ENCODE measurements at regions not wholly inside any gene's neighbourhood (a gene's known extent, or its start where the extent isn't known, plus 50 kb on each side); places are given as distances from the start of the nearest gene placed in this dataset.

- Mint-ChIP-seq H3K27me3 (no peaks in the 10 kb centered on the region), H3K4me3 (no peak overlapping the region), H3K9me3 (ENCODE audit: insufficient read depth) (no peaks in the 10 kb centered on the region), H3K27ac (no peak overlapping the region), H3K4me1 (no peaks in the 10 kb centered on the region)
- ChIA-PET CTCF (no interaction called here), POLR2A (no interaction called here)
- Histone ChIP-seq H3K27me3 (replicated peaks in 1 of 4; ENCODE audit: control extremely low read depth in 1 of 4, control insufficient read depth in 3 of 4, insufficient read depth in 4 of 4, low read length in 3 of 4) (no peaks in the 10 kb centered on the region), H3K79me2 (ENCODE audit: control insufficient read depth, insufficient read depth, low read length) (no peaks in the 10 kb centered on the region), H3K4me1 (ENCODE audit: control insufficient read depth in 2 of 2, insufficient read depth in 2 of 2, low read length in 2 of 2) (no peaks in the 10 kb centered on the region), H3K36me3 (replicated peaks in 1 of 2; ENCODE audit: control extremely low read depth in 1 of 2, control insufficient read depth in 1 of 2, extremely low read depth in 1 of 2, insufficient read depth in 2 of 2, low read length in 1 of 2) (no peaks in the 10 kb centered on the region), H3K4me3 (ENCODE audit: control extremely low read depth in 1 of 5, extremely low read depth in 1 of 5, insufficient read depth in 1 of 5, low read depth in 2 of 5, low read length in 4 of 5) (no peak overlapping the region), H3K9me3 (ENCODE audit: control extremely low read depth in 1 of 3, control insufficient read depth in 2 of 3, insufficient read depth in 1 of 3, low read length in 2 of 3) (peaks cover 0 to 2% (median 0%) of the 10 kb centered on the region in 3 donors), H4K20me1 (ENCODE audit: control insufficient read depth, insufficient read depth, low read length, poor library complexity, severe bottlenecking) (no peaks in the 10 kb centered on the region), H3K4me2 (replicated peaks; ENCODE audit: low read depth, low read length, poor library complexity, severe bottlenecking) (no peak overlapping the region), H3K9ac (ENCODE audit: low read length) (no peak overlapping the region), H2AFZ (ENCODE audit: insufficient read depth, low read depth, low read length, poor library complexity, severe bottlenecking) (no peak overlapping the region), H3K27ac (ENCODE audit: low read length in 2 of 2) (no peak overlapping the region)
- DNase-seq (no peak), ATAC-seq (ENCODE audit: low read depth) (no peak)
- TF ChIP-seq, protein P1, sequence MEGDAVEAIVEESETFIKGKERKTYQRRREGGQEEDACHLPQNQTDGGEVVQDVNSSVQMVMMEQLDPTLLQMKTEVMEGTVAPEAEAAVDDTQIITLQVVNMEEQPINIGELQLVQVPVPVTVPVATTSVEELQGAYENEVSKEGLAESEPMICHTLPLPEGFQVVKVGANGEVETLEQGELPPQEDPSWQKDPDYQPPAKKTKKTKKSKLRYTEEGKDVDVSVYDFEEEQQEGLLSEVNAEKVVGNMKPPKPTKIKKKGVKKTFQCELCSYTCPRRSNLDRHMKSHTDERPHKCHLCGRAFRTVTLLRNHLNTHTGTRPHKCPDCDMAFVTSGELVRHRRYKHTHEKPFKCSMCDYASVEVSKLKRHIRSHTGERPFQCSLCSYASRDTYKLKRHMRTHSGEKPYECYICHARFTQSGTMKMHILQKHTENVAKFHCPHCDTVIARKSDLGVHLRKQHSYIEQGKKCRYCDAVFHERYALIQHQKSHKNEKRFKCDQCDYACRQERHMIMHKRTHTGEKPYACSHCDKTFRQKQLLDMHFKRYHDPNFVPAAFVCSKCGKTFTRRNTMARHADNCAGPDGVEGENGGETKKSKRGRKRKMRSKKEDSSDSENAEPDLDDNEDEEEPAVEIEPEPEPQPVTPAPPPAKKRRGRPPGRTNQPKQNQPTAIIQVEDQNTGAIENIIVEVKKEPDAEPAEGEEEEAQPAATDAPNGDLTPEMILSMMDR (IDR thresholded peaks at IDR 0.05): no peak
- intact Hi-C loops (cut with micrococcal nuclease): no loop called here
- WGBS (ENCODE audit: insufficient coverage): no CpG with 5 or more reads among the region's 1 CpG
Observed at GRCh38 chr4:159770401-159770800, 667.5 kb downstream of the RAPGEF2 start.

GRCh38 chr4:159770969-159771368 is 668.1 kb downstream of the RAPGEF2 start:
- H3K36me3 ChIP-seq (replicated peaks in 1 of 2; ENCODE audit: control extremely low read depth in 1 of 2, control insufficient read depth in 1 of 2, extremely low read depth in 1 of 2, insufficient read depth in 2 of 2, low read length in 1 of 2): no peaks in the 10 kb centered on the region
- H4K20me1 ChIP-seq (ENCODE audit: control insufficient read depth, insufficient read depth, low read length, poor library complexity, severe bottlenecking): no peaks in the 10 kb centered on the region
- ATAC-seq (ENCODE audit: low read depth) (no peak), DNase-seq (no peak)
- TF ChIP-seq, protein P1 (IDR thresholded peaks at IDR 0.05): no peak
- no peak for TF ChIP-seq EZH2 (IDR thresholded peaks at IDR 0.05; ENCODE audit: borderline replicate concordance, insufficient read depth, low read depth, low read length, poor library complexity, severe bottlenecking)
- H3K27ac Mint-ChIP-seq: no peak overlapping the region
- no peak overlapping the region for H3K4me3 Mint-ChIP-seq
- no CpG with 5 or more reads among the region's 3 CpGs for WGBS (ENCODE audit: insufficient coverage)
- H3K9me3 ChIP-seq (ENCODE audit: control extremely low read depth in 1 of 3, control insufficient read depth in 2 of 3, insufficient read depth in 1 of 3, low read length in 2 of 3): peaks cover 0 to 2% (median 0%) of the 10 kb centered on the region in 3 donors
- H3K4me3 ChIP-seq (ENCODE audit: control extremely low read depth in 1 of 5, extremely low read depth in 1 of 5, insufficient read depth in 1 of 5, low read depth in 2 of 5, low read length in 4 of 5): no peak overlapping the region
- H3K4me1 ChIP-seq (ENCODE audit: control insufficient read depth in 2 of 2, insufficient read depth in 2 of 2, low read length in 2 of 2): no peaks in the 10 kb centered on the region
- no peak overlapping the region for H3K9ac ChIP-seq (ENCODE audit: low read length)
- no peaks in the 10 kb centered on the region for H3K79me2 ChIP-seq (ENCODE audit: control insufficient read depth, insufficient read depth, low read length)
- no peak overlapping the region for H3K27ac ChIP-seq (ENCODE audit: low read length in 2 of 2)
- ChIA-PET CTCF (no interaction called here), POLR2A (no interaction called here)
- no peak overlapping the region for H3K4me2 ChIP-seq (replicated peaks; ENCODE audit: low read depth, low read length, poor library complexity, severe bottlenecking)
- H3K9me3 Mint-ChIP-seq (ENCODE audit: insufficient read depth): no peaks in the 10 kb centered on the region
- no peaks in the 10 kb centered on the region for H3K27me3 Mint-ChIP-seq
- no peaks in the 10 kb centered on the region for H3K27me3 ChIP-seq (replicated peaks in 1 of 4; ENCODE audit: control extremely low read depth in 1 of 4, control insufficient read depth in 3 of 4, insufficient read depth in 4 of 4, low read length in 3 of 4)
- H3K4me1 Mint-ChIP-seq: no peaks in the 10 kb centered on the region
- intact Hi-C loops (cut with micrococcal nuclease): no loop called here
- no peak overlapping the region for H2AFZ ChIP-seq (ENCODE audit: insufficient read depth, low read depth, low read length, poor library complexity, severe bottlenecking)

Measured in B cell (primary cell).